Omental fat pad (tissue), 3 donors: ENCODE measurements at regions not wholly inside any gene's neighbourhood (a gene's known extent, or its start where the extent isn't known, plus 50 kb on each side); places are given as distances from the start of the nearest gene placed in this dataset.

Experiments used
- ATAC-seq: fragments of 150-250 bp; one replicate; pipeline ENCODE4 v1.9.1; 2016; ENCODE audit warnings: mild to moderate bottlenecking, moderate library complexity; ENCODE audit not compliant: low FRiP score
- DNase-seq: peaks from one replicate; pipeline ENCODE4 v3.0.0-alpha.2; 2019; ENCODE audit warnings: low spot score
- TF ChIP-seq, protein P1 (sequence below), 3 donors: fragments of 450-650 bp; IDR thresholded peaks; one replicate each; pipeline ENCODE4 v1.5.1; 2016 to 2017; ENCODE audit warnings: antibody characterized with exemption in 3 of 3, mild to moderate bottlenecking in 3 of 3, moderate library complexity in 2 of 3

DNA sequence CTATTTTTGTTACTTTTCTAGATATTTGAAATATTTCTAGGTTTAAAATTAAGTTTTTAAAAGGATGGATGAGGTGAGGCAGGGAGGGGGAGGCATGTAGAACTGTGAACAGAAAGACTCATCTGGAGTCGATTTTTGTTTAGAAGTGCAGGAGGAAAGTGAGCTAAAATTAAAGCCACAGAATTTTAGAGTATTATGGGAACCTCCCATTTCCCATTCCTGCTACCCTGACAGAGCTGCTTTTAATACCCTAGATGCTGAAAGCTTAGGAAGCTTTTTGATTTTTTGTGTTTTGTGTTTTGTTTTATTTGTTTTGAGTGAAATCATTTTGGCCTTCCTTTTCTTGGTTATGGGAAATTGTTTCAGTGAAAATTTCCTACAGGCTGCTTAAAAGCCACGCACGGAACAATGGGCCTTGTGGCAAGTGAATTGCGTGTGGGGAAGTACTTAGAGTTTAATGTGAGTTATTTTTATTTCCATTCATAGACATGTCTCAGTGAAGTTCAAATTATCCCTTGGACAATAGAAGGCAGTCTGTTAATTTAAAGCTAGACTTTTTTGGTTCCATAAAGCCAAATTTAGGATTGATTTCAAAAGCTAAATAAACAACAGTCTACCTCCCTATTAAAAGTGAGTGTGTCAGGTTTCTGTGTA, 102.0 kb upstream of the HDAC9 start:
- ATAC-seq = no peak
- no peak for DNase-seq
- TF ChIP-seq, protein P1, sequence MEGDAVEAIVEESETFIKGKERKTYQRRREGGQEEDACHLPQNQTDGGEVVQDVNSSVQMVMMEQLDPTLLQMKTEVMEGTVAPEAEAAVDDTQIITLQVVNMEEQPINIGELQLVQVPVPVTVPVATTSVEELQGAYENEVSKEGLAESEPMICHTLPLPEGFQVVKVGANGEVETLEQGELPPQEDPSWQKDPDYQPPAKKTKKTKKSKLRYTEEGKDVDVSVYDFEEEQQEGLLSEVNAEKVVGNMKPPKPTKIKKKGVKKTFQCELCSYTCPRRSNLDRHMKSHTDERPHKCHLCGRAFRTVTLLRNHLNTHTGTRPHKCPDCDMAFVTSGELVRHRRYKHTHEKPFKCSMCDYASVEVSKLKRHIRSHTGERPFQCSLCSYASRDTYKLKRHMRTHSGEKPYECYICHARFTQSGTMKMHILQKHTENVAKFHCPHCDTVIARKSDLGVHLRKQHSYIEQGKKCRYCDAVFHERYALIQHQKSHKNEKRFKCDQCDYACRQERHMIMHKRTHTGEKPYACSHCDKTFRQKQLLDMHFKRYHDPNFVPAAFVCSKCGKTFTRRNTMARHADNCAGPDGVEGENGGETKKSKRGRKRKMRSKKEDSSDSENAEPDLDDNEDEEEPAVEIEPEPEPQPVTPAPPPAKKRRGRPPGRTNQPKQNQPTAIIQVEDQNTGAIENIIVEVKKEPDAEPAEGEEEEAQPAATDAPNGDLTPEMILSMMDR (IDR thresholded peaks at IDR 0.05) = no peak

DNA sequence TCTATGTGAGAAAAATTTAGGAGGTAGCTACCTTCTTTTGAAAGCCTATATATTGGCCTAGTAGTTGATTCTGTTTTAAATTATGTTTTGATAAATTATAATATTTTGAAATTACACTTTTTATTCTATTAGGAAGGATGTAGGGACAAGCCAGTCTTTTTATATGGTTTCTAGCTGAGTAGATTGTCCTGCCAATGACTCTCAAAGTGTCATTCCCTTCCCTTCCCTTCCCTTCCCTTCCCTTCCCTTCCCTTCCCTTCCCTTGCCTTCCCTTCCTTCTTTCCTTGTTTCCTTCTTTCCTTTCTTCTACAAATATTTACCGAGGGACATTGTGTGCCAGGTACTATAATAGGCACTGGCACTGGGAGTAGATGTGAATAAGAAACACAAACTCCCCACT, 99.7 kb upstream of the HDAC9 start:
- TF ChIP-seq, protein P1 (IDR thresholded peaks at IDR 0.05) = no peak
- ATAC-seq (no peak), DNase-seq (no peak)

DNA sequence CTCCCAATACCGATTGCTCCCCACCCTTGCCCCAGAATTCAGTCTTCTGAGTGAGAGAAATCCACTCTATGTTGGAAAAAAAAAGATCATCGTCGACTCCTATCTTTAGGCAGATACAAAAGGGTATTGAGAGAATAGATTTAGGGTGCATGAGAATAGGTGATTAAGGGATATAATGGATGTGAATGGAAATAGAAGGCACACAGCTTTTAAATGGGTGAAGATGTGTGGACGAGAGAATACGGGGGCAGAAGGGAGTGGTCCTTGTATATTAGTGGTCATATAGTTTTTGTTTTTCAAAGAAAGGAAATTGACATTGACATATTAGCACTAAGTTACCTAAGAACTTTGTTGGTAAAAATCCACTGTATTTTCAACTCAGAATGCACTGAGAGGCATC, 98.6 kb upstream of the HDAC9 start:
- DNase-seq = no peak
- no peak for ATAC-seq
- TF ChIP-seq, protein P1 (IDR thresholded peaks at IDR 0.05) = no peak

DNA sequence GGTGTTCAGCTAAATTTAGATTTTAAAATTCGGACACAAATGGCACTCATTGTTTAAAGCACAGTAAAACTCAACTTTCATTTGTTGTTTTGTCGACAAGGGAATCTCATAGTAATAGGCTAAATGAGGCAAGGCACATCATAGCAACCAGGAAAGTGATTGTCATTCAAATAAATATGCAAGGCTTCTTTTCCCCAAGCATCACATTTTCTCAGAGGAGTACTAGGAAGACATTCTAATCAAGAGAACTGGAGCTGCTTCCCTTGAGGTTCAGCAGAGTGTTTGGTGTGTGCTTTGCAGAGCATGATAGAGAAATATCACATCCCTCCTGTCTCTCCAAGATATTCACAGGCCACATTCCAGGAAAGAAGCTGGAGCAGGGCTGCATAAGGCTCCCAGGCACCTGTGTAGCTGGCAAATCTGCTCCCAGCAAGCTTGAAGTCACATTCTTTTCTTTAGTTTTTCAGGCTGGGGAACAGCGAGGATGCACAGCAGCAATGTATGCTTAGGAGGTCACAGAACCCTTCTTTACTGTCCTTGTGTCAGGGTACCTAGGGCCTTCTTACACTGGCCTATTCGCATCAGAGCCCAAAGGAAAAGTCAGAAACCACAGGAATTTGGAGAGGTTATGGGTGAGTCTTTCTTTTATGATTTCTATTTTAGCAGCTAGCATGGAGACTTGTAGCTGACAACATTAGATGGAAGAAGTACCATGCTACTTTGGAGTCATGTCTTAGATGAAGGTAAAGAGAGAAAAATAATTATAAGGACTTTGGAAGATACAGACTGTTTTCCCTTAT, 95.9 kb upstream of the HDAC9 start:
- ATAC-seq (no peak), DNase-seq (no peak)
- TF ChIP-seq, protein P1 (IDR thresholded peaks at IDR 0.05) = no peak

DNA sequence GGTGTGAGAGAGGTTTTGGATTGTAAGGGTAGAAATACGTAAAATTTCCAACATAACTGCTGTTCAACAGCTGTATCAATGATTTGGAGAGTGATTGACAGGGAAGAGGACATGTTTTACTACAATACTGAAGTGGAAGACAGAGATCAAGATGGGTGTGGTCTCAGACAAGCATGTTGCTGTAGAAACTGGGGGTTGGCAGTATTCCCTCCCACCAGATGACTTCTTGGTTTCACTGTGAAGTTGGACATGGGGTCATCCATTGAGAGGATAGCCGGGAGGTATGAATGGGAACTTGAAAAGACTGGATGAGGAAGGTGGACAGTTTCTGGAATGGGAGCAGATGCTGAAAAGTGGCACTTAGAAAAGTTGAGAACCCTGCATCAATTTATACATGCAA, 95.3 kb upstream of the HDAC9 start:
- TF ChIP-seq, protein P1 (IDR thresholded peaks at IDR 0.05) = no peak
- ATAC-seq = no peak

DNA sequence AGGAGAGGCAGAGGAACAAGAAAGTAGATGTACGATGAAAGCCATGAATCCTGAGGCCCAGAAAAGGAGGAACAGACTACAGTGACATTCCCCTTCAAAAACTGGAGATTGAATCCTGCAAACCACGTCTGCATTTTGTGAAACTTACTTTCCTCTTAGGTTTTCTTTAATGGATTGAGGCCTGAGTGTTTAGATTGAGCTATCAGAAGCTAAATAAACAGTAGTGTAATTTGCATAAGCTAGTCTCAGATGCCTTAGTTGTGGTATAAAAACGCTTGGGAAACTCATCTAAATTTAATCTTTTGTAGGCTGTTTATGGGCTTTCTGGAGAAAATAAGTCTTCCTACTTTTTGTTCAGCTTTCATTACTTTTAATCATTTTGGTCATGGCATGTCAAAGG, 94.8 kb upstream of the HDAC9 start:
- DNase-seq = no peak
- TF ChIP-seq, protein P1 (IDR thresholded peaks at IDR 0.05) = no peak
- ATAC-seq = no peak

More for the DNA sequence above, 95.3 kb upstream of the HDAC9 start:
- DNase-seq = no peak

DNA sequence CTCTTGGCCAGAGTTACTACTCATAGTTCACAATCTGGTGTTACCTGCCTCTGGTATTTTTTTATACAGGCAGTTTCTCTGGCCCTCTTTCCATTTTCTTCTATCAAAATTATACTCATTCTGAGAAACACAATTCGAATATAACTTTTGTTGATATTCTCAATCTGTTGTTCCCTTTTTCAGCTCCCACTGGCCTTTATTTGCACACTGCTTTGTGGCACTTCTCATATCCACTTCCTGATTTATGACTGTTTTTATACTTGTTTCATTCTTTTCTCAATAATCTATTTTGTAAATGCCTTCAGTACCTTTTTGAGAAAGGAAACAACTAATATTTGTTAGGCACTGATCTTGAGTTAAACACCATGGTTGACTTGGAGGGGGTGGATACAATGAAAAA, 93.8 kb upstream of the HDAC9 start:
- DNase-seq (no peak), ATAC-seq (no peak)
- TF ChIP-seq, protein P1 (IDR thresholded peaks at IDR 0.05) = no peak
